ENCODE measurements at regions not wholly inside any gene's neighbourhood (a gene's known extent, or its start where the extent isn't known, plus 50 kb on each side); places are given as distances from the start of the nearest gene placed in this dataset.

DNA sequence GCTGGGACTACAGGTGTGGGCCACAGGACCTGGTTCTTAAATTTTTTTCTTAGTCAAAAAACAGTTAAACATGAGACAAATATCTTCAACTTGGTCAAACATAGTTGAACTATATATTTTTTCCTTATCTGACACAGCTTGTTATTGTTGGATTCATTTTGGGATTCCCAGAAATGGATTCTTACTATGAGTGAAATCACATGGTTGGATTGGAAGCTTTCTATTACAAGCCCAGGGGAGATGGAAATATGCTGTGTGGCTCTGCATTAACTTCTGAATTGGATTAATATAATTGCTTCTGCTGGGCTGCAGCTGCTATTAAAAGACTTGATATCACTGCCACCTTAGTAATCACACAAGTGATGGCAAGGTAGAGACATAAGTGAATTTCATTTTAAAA lies 126.4 kb upstream of the DUSP22 start:
- TF ChIP-seq POLR2AphosphoS5 (IDR thresholded peaks at IDR 0.05; ENCODE audit: borderline replicate concordance, low read depth, low read length) (no peak), FOXP2 (optimal IDR thresholded peaks at IDR 0.05; ENCODE audit: control extremely low read depth, extremely low read length, insufficient read depth) (no peak)

Data from SK-N-MC (cell line).